ENCODE measurements at regions not wholly inside any gene's neighbourhood (a gene's known extent, or its start where the extent isn't known, plus 50 kb on each side); places are given as distances from the start of the nearest gene placed in this dataset.

DNA sequence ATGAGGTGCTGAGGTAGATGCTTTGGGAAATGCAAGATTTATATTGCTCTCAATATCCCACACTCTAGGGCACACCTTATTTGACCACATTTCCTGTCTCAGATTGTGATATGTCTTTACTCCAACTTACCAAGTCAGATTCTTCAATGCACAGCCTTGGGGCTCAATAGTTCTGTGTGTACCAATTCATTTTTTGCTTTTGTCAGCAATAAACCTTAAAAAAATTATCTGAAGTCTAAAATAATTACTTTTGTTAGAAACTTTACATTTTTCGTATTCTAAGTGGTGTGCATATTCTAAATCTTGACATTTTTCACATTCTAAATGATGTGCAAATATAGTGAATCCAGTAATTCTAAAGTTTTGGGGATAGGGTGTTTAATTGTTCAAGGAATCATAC is 447.5 kb upstream of the COX7C start:
- TF ChIP-seq YY1 (IDR thresholded peaks at IDR 0.05; ENCODE audit: low read depth) = no peak
- no peak for TF ChIP-seq EGR1 (IDR thresholded peaks at IDR 0.05)
- TF ChIP-seq NFIC (IDR thresholded peaks at IDR 0.05) = no peak
